ENCODE measurements at regions not wholly inside any gene's neighbourhood (a gene's known extent, or its start where the extent isn't known, plus 50 kb on each side); places are given as distances from the start of the nearest gene placed in this dataset.

- TF ChIP-seq POLR2A (IDR thresholded peaks at IDR 0.05) (no peak), CTCF (IDR thresholded peaks at IDR 0.05) (no peak), POLR2AphosphoS5 (IDR thresholded peaks at IDR 0.05; ENCODE audit: insufficient read depth in 1 of 2, low read depth in 1 of 2) (no peak)
These were observed 319.3 kb downstream of the RFC3 start for GRCh38 chr13:34137200-34137599.

All from vagina (tissue), 2 donors.